Natural killer cell (primary cell): ENCODE measurements at regions not wholly inside any gene's neighbourhood (a gene's known extent, or its start where the extent isn't known, plus 50 kb on each side); places are given as distances from the start of the nearest gene placed in this dataset.

ENCODE experiments used
- ATAC-seq, 3 donors: fragments of 150-1000 bp in 2 of 3; fragments of 200-7000 bp in 1 of 3; cut with Tn5 transposase; 1 replicate in 1 of 3; 2 replicates in 2 of 3; pipeline ENCODE4 v1.10.0; 2021; ENCODE audit warnings: mild to moderate bottlenecking in 2 of 3, moderate library complexity in 2 of 3
- DNase-seq, 2 donors: peaks; one replicate each; pipeline versions ENCODE4 v3.0.0 to v3.0.0-alpha.2; 2013 to 2021; ENCODE audit warnings: mixed read lengths in 1 of 2
- H3K27ac ChIP-seq: one replicate; pipeline ENCODE4 v1.5.1; 2013; ENCODE audit warnings: mild to moderate bottlenecking, low read length
- H3K27me3 ChIP-seq: one replicate; pipeline ENCODE4 v1.6.1; 2013; ENCODE audit warnings: low read length; ENCODE audit not compliant: control insufficient read depth, insufficient read depth
- H3K36me3 ChIP-seq: one replicate; pipeline ENCODE4 v1.6.1; 2013; ENCODE audit warnings: low read length; ENCODE audit not compliant: control insufficient read depth, insufficient read depth
- H3K4me1 ChIP-seq: one replicate; pipeline ENCODE4 v1.6.1; 2013; ENCODE audit warnings: low read length; ENCODE audit not compliant: control insufficient read depth, insufficient read depth
- H3K4me3 ChIP-seq: one replicate; pipeline ENCODE4 v1.5.1; 2013; ENCODE audit warnings: low read length
- H3K9me3 ChIP-seq: one replicate; pipeline ENCODE4 v1.6.1; 2013; ENCODE audit warnings: low read length; ENCODE audit not compliant: control insufficient read depth, insufficient read depth
- H3K27ac Mint-ChIP-seq, 2 donors: one replicate each; pipeline ENCODE4 v1.8.0; 2022; ENCODE audit warnings: mild to moderate bottlenecking in 2 of 2, mixed read lengths in 2 of 2, moderate library complexity in 1 of 2
- H3K27me3 Mint-ChIP-seq, 2 donors: one replicate each; pipeline ENCODE4 v1.8.0; 2022; ENCODE audit warnings: low read depth in 2 of 2, mixed read lengths in 2 of 2
- H3K36me3 Mint-ChIP-seq: one replicate; pipeline ENCODE4 v1.8.0; 2022; ENCODE audit warnings: mixed read lengths
- H3K4me1 Mint-ChIP-seq, 2 donors: one replicate each; pipeline ENCODE4 v1.8.0; 2022; ENCODE audit warnings: mixed read lengths in 2 of 2
- H3K4me3 Mint-ChIP-seq: one replicate; pipeline ENCODE4 v1.8.0; 2022; ENCODE audit warnings: mild to moderate bottlenecking, moderate library complexity, mixed read lengths
- H3K9me3 Mint-ChIP-seq, 2 donors: one replicate each; pipeline ENCODE4 v1.8.0; 2022; ENCODE audit warnings: mixed read lengths in 2 of 2
- CTCF ChIP-seq: fragments of 200-600 bp; IDR thresholded peaks from one replicate; pipeline ENCODE4 v1.8.0; 2022; ENCODE audit warnings: antibody characterized with exemption
- WGBS: methylation state at CpG from one replicate; pipeline ENCODE4 v1.1.7; 2013; ENCODE audit warnings: missing lambda C conversion rate; ENCODE audit not compliant: insufficient coverage; 5-methylcytosine and 5-hydroxymethylcytosine counted together
- intact Hi-C: fragments of 100-400 bp; cut with micrococcal nuclease; formaldehyde crosslinking; loops from one replicate; pipeline ENCODE4 v1.14.2; 2022

DNA sequence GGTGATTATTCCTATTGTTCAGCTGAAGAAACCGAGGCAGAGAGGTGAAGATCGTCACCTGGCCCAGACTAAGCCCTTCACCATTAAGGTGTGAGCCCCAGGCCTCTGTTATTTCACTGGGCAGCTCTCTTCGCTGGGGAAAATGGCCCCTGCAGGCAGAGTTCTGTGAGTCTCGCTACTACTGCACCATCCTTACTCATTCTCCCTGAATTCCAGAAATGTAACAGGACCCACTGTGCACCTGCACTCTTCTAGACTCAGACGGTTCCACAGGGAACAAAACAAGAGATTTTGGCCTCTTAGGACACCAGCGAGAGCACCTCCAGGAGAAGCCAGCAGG lies 147.7 kb upstream of the GLI2 start:
- intact Hi-C loops, result no loop called here
- H3K4me3 ChIP-seq, result no peak overlapping the region
- H3K9me3 ChIP-seq, result no peaks in the 10 kb centered on the region
- H3K4me1 Mint-ChIP-seq, result peaks cover 0 to 7% of the 10 kb centered on the region in 2 donors
- H3K27me3 ChIP-seq, result peaks cover 4% of the 10 kb centered on the region
- H3K36me3 ChIP-seq, result no peaks in the 10 kb centered on the region
- DNase-seq (no peak), ATAC-seq (no peak)
- H3K4me3 Mint-ChIP-seq, result no peak overlapping the region
- peaks cover 34 to 36% of the 10 kb centered on the region in 2 donors for H3K27me3 Mint-ChIP-seq
- TF ChIP-seq CTCF, result no peak
- H3K27ac ChIP-seq, result no peak overlapping the region
- H3K9me3 Mint-ChIP-seq, result no peaks in the 10 kb centered on the region
- H3K27ac Mint-ChIP-seq, result no peak overlapping the region
- H3K36me3 Mint-ChIP-seq, result no peaks in the 10 kb centered on the region
- H3K4me1 ChIP-seq, result no peaks in the 10 kb centered on the region
- WGBS, result 62% methylated on average over 6 of the region's 6 CpGs

- intact Hi-C loops, result no loop called here
- Histone ChIP-seq H3K4me3 (no peak overlapping the region), H3K36me3 (no peaks in the 10 kb centered on the region), H3K4me1 (no peaks in the 10 kb centered on the region), H3K27me3 (peaks cover 4% of the 10 kb centered on the region), H3K9me3 (no peaks in the 10 kb centered on the region), H3K27ac (no peak overlapping the region)
- Mint-ChIP-seq H3K4me1 (peaks cover 0 to 7% of the 10 kb centered on the region in 2 donors), H3K4me3 (no peak overlapping the region), H3K27ac (no peak overlapping the region), H3K27me3 (peaks cover 34 to 36% of the 10 kb centered on the region in 2 donors), H3K9me3 (no peaks in the 10 kb centered on the region), H3K36me3 (no peaks in the 10 kb centered on the region)
- no peak for TF ChIP-seq CTCF
- ATAC-seq, result no peak
- WGBS, result 82% methylated on average over 8 of the region's 8 CpGs
- no peak for DNase-seq
These were observed 145.7 kb upstream of the GLI2 start for GRCh38 chr2:120589771-120590608.

- WGBS, result 89% methylated on average over 1 of the region's 1 CpG
- ATAC-seq (no peak), DNase-seq (no peak)
- no peaks in the 10 kb centered on the region for H3K36me3 Mint-ChIP-seq
- intact Hi-C loops, result no loop called here
- Histone ChIP-seq H3K4me1 (no peaks in the 10 kb centered on the region), H3K27ac (no peak overlapping the region), H3K9me3 (no peaks in the 10 kb centered on the region), H3K36me3 (no peaks in the 10 kb centered on the region), H3K27me3 (peaks cover 4% of the 10 kb centered on the region), H3K4me3 (no peak overlapping the region)
- no peaks in the 10 kb centered on the region for H3K9me3 Mint-ChIP-seq
- H3K4me1 Mint-ChIP-seq, result peaks cover 0 to 7% of the 10 kb centered on the region in 2 donors
- H3K27ac Mint-ChIP-seq, result no peak overlapping the region
- no peak for TF ChIP-seq CTCF
- H3K4me3 Mint-ChIP-seq, result no peak overlapping the region
- peaks cover 27 to 28% of the 10 kb centered on the region in 2 donors for H3K27me3 Mint-ChIP-seq
These were observed 144.8 kb upstream of the GLI2 start for GRCh38 chr2:120590841-120591240.

DNA sequence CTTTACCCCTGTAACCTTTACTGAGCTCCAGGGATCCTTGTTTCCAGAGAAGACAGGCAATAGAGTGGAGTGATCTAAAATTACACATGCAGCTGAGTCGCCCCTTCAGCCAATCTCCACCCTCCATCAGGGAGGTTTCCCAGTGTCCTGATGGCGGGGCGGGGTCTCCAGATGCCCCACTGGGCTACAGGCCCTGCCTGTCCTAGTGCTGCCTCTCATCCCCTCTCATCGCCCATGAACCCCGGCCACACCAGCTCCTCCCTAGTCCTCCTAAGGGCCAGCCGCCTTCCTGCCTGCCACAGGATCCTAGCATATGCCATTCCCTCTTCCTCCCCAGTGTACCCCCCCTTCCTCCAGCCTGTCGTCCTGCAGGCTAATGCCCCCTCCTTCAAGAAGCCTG lies 144.1 kb upstream of the GLI2 start:
- peaks cover 0 to 3% of the 10 kb centered on the region in 2 donors for H3K4me1 Mint-ChIP-seq
- intact Hi-C loops, result no loop called here
- 84% methylated on average over 7 of the region's 7 CpGs for WGBS

More for the DNA sequence above, 144.1 kb upstream of the GLI2 start:
- ATAC-seq (no peak), DNase-seq (no peak)
- Mint-ChIP-seq H3K36me3 (no peaks in the 10 kb centered on the region), H3K4me3 (no peak overlapping the region), H3K27ac (no peak overlapping the region), H3K27me3 (peaks cover 20 to 21% of the 10 kb centered on the region in 2 donors), H3K9me3 (no peaks in the 10 kb centered on the region)
- no peaks in the 10 kb centered on the region for H3K36me3 ChIP-seq
- peaks cover 2% of the 10 kb centered on the region for H3K27me3 ChIP-seq
- TF ChIP-seq CTCF, result no peak
- no peaks in the 10 kb centered on the region for H3K4me1 ChIP-seq
- H3K4me3 ChIP-seq, result no peak overlapping the region
- no peak overlapping the region for H3K27ac ChIP-seq
- H3K9me3 ChIP-seq, result no peaks in the 10 kb centered on the region
